HepG2 (cell line): ENCODE measurements at regions not wholly inside any gene's neighbourhood (a gene's known extent, or its start where the extent isn't known, plus 50 kb on each side); places are given as distances from the start of the nearest gene placed in this dataset.

Experiments
- ATAC-seq: fragments of 200-7000 bp; cut with Tn5 transposase; 3 replicates; pipeline ENCODE4 v1.9.1; 2020; ENCODE audit warnings: mild to moderate bottlenecking, moderate library complexity
- BruUV-seq: library from RNA; stranded (reverse); fragments of 400-500 nt; replicated peaks from 2 replicates; lab custom pipeline; 2021; lab: Mats Ljungman, UMichigan
- CTCF ChIA-PET: fragments of 300-600 bp; formaldehyde crosslinking; extraction: SDS; loops from one replicate; lab custom pipeline; 2021; ENCODE audit warnings: low total read pairs, inconsistent platforms, low intra/inter-chr PET ratio; lab: Yijun Ruan, JAX
- POLR2A ChIA-PET: fragments of 350-600 bp; sonication (Branson Sonifier 250); formaldehyde crosslinking; loops from one replicate; lab custom pipeline; 2020; ENCODE audit warnings: antibody characterized with exemption, inconsistent platforms; lab: Yijun Ruan, JAX
- DNase-seq: peaks from one replicate; pipeline ENCODE4 v3.0.0-alpha.2; 2015; ENCODE audit warnings: low spot score
- FAIRE-seq: peaks from 3 replicates; lab custom pipeline; 2011; peaks lifted over from hg19 to GRCh38; lab: Jason Lieb, UNC
- H2AFZ ChIP-seq: one replicate; pipeline ENCODE4 v1.6.1; 2011; ENCODE audit warnings: low read length, inconsistent platforms
- H3K27ac ChIP-seq: fragments of 300-600 bp; 3 replicates; pipeline ENCODE4 v1.8.0; 2011; ENCODE audit warnings: mixed run types, mild to moderate bottlenecking, mixed read lengths, low read length, inconsistent platforms; ENCODE audit not compliant: insufficient read depth; ENCODE audit errors: extremely low read length
- H3K27me3 ChIP-seq, 2 experiments: fragments of 200-600 bp in 1 of 2; 2 replicates in 1 of 2; 3 replicates in 1 of 2; pipeline versions ENCODE4 v1.6.0 to v1.8.0; 2011; ENCODE audit warnings: low read length in 2 of 2, mild to moderate bottlenecking in 2 of 2, moderate library complexity in 2 of 2, inconsistent platforms in 1 of 2; ENCODE audit not compliant: insufficient read depth in 2 of 2, control insufficient read depth in 1 of 2
- H3K36me3 ChIP-seq, 2 experiments: fragments of 200-600 bp in 1 of 2; replicated peaks in 1 of 2; 2 replicates in 1 of 2; 3 replicates in 1 of 2; pipeline versions ENCODE4 v1.5.1 to v1.8.0; 2011; ENCODE audit warnings: low read length in 2 of 2, inconsistent platforms in 1 of 2; ENCODE audit not compliant: insufficient read depth in 2 of 2, control insufficient read depth in 1 of 2
- H3K4me1 ChIP-seq: 2 replicates; pipeline ENCODE4 v1.5.1; 2012; ENCODE audit warnings: low read length, inconsistent platforms; ENCODE audit not compliant: insufficient read depth
- H3K4me2 ChIP-seq: 2 replicates; pipeline ENCODE4 v1.6.0; 2011; ENCODE audit warnings: low read depth, low read length, inconsistent platforms
- H3K4me3 ChIP-seq, 3 experiments: fragments of 200-600 bp in 1 of 3; sonication (generic), shearing (Covaris generic) in 1 of 3; replicated peaks in 1 of 3; 2 replicates each; pipeline ENCODE4 v1.5.1; 2011 to 2016; ENCODE audit warnings: low read length in 3 of 3, inconsistent platforms in 2 of 3, low read depth in 2 of 3, mild to moderate bottlenecking in 2 of 3, control low read depth in 1 of 3, mixed read lengths in 1 of 3; ENCODE audit not compliant: insufficient read depth in 1 of 3
- H3K79me2 ChIP-seq: one replicate; pipeline ENCODE4 v1.6.1; 2011; ENCODE audit warnings: low read length, inconsistent platforms; ENCODE audit not compliant: insufficient read depth
- H3K9ac ChIP-seq: 2 replicates; pipeline ENCODE4 v1.6.0; 2011; ENCODE audit warnings: mild to moderate bottlenecking, low read depth, low read length, inconsistent platforms; ENCODE audit not compliant: insufficient read depth
- H3K9me3 ChIP-seq: 2 replicates; pipeline ENCODE4 v1.5.1; 2012; ENCODE audit warnings: mild to moderate bottlenecking, low read length
- H4K20me1 ChIP-seq: 2 replicates; pipeline ENCODE4 v1.6.0; 2011; ENCODE audit warnings: inconsistent platforms, mild to moderate bottlenecking, low read length, moderate library complexity; ENCODE audit not compliant: insufficient read depth
- FOXA3 ChIP-seq: IDR thresholded peaks from 2 replicates; pipeline ENCODE4 v1.6.1; 2016; ENCODE audit warnings: missing genetic modification reagents, missing compliant biosample characterization
- KLF11 ChIP-seq: IDR thresholded peaks from 2 replicates; pipeline ENCODE4 v1.6.1; 2016; ENCODE audit warnings: missing compliant biosample characterization
- NRL ChIP-seq: sonication (generic); formaldehyde crosslinking; IDR thresholded peaks from 2 replicates; pipeline ENCODE4 v1.5.0; 2020; ENCODE audit warnings: missing genetic modification reagents, mild to moderate bottlenecking, moderate library complexity, borderline replicate concordance
- SRSF4 ChIP-seq: fragments of 200-400 bp; formaldehyde crosslinking; IDR thresholded peaks from one replicate; pipeline ENCODE4 v1.6.1; 2018; ENCODE audit warnings: mild to moderate bottlenecking, low read depth, low read length, moderate library complexity; ENCODE audit not compliant: poor library complexity, severe bottlenecking
- ZNF17 ChIP-seq: sonication (generic); formaldehyde crosslinking; IDR thresholded peaks from 2 replicates; pipeline ENCODE4 v1.5.0; 2020; ENCODE audit warnings: mild to moderate bottlenecking, missing genetic modification reagents
- ZNF24 ChIP-seq: fragments of 450-650 bp; IDR thresholded peaks from 2 replicates; pipeline ENCODE4 v1.6.1; 2017; ENCODE audit warnings: antibody characterized with exemption, mild to moderate bottlenecking
- ZNF547 ChIP-seq: sonication (generic); formaldehyde crosslinking; IDR thresholded peaks from 2 replicates; pipeline ENCODE4 v1.5.1; 2020; ENCODE audit warnings: mild to moderate bottlenecking, missing genetic modification reagents
- WGBS: methylation state at CpG from one replicate; pipeline ENCODE4 v1.1.6; 2017; ENCODE audit warnings: low lambda C conversion rate; 5-methylcytosine and 5-hydroxymethylcytosine counted together
- in situ Hi-C: cut with HindIII; loops from 2 replicates; pipeline ENCODE4 v1.10.0; 2017; ENCODE audit warnings: low pct_unique_long_range_greater_than_20kb; ENCODE audit not compliant: extremely low pct_ligation_motif_present
- intact Hi-C: fragments of 100-400 bp; cut with micrococcal nuclease; formaldehyde crosslinking; loops from one replicate; pipeline ENCODE4 v1.10.0; 2022; ENCODE audit not compliant: unreplicated experiment
- TF ChIP-seq, protein P1 (sequence below): sonication (generic); formaldehyde crosslinking; IDR thresholded peaks from 2 replicates; pipeline ENCODE4 v1.5.1; 2020; ENCODE audit warnings: mild to moderate bottlenecking, missing genetic modification reagents, borderline replicate concordance
- TF ChIP-seq, protein P2 (sequence below): sonication (generic); formaldehyde crosslinking; IDR thresholded peaks from 2 replicates; pipeline ENCODE4 v1.4.0; 2020; ENCODE audit warnings: missing genetic modification reagents
- TF ChIP-seq, protein P3 (sequence below), 2 experiments: sonication (generic) in 1 of 2; formaldehyde crosslinking in 1 of 2; IDR thresholded peaks; 2 replicates each; pipeline versions ENCODE4 v1.4.0 to v1.6.1; 2018 to 2020; ENCODE audit warnings: missing genetic modification reagents in 2 of 2, borderline replicate concordance in 1 of 2, low read depth in 1 of 2, mild to moderate bottlenecking in 1 of 2, missing biosample characterization in 1 of 2
- TF ChIP-seq, protein P4 (sequence below), 2 experiments: IDR thresholded peaks; 2 replicates each; pipeline ENCODE4 v1.6.1; 2011 to 2012; ENCODE audit warnings: low read length in 2 of 2, borderline replicate concordance in 1 of 2, low read depth in 1 of 2, mild to moderate bottlenecking in 1 of 2, moderate library complexity in 1 of 2

DNA sequence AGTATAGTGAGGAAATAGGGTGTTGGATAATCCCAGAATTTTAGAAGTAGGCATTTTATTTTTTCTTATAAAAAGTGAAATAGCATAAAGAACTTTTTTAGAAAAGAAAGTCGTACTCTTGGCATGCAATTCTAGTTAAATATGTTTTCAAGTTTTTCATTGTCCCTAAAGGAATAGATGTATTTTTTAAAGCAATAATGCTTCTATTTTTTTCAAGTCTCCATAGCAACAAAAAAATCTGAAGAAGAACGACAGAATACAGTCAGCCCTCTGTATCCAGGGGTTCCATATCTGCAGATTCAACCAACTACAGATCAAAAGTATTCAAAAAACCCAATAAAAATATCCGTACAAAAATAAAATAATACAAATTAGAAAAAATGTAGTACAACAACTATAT is 538.2 kb downstream of the GLUD2 start:
- Histone ChIP-seq H3K4me1 (no peaks in the 10 kb centered on the region), H4K20me1 (no peaks in the 10 kb centered on the region), H3K79me2 (no peaks in the 10 kb centered on the region), H2AFZ (no peak overlapping the region), H3K4me2 (no peak overlapping the region), H3K4me3 (no peak overlapping the region), H3K36me3 (no peaks in the 10 kb centered on the region), H3K9ac (no peak overlapping the region), H3K9me3 (no peaks in the 10 kb centered on the region), H3K27me3 (no peaks in the 10 kb centered on the region), H3K27ac (no peak overlapping the region)
- 0% methylated on average over 3 of the region's 3 CpGs for WGBS
- in situ Hi-C loops = loop anchor here (25.0 kb wide), 1 partner anchor 273 kb away; no protein-coding TSS in a partner anchor
- no peak for ATAC-seq
- no TSS peak for BruUV-seq
- intact Hi-C loops = no loop called here
- FAIRE-seq = no peak
- no peak for DNase-seq
- ChIA-PET CTCF (no interaction called here), POLR2A (no interaction called here)
- TF ChIP-seq, protein P1, sequence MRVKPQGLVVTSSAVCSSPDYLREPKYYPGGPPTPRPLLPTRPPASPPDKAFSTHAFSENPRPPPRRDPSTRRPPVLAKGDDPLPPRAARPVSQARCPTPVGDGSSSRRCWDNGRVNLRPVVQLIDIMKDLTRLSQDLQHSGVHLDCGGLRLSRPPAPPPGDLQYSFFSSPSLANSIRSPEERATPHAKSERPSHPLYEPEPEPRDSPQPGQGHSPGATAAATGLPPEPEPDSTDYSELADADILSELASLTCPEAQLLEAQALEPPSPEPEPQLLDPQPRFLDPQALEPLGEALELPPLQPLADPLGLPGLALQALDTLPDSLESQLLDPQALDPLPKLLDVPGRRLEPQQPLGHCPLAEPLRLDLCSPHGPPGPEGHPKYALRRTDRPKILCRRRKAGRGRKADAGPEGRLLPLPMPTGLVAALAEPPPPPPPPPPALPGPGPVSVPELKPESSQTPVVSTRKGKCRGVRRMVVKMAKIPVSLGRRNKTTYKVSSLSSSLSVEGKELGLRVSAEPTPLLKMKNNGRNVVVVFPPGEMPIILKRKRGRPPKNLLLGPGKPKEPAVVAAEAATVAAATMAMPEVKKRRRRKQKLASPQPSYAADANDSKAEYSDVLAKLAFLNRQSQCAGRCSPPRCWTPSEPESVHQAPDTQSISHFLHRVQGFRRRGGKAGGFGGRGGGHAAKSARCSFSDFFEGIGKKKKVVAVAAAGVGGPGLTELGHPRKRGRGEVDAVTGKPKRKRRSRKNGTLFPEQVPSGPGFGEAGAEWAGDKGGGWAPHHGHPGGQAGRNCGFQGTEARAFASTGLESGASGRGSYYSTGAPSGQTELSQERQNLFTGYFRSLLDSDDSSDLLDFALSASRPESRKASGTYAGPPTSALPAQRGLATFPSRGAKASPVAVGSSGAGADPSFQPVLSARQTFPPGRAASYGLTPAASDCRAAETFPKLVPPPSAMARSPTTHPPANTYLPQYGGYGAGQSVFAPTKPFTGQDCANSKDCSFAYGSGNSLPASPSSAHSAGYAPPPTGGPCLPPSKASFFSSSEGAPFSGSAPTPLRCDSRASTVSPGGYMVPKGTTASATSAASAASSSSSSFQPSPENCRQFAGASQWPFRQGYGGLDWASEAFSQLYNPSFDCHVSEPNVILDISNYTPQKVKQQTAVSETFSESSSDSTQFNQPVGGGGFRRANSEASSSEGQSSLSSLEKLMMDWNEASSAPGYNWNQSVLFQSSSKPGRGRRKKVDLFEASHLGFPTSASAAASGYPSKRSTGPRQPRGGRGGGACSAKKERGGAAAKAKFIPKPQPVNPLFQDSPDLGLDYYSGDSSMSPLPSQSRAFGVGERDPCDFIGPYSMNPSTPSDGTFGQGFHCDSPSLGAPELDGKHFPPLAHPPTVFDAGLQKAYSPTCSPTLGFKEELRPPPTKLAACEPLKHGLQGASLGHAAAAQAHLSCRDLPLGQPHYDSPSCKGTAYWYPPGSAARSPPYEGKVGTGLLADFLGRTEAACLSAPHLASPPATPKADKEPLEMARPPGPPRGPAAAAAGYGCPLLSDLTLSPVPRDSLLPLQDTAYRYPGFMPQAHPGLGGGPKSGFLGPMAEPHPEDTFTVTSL (CRISPR knock-in tag) = no peak
- TF ChIP-seq, protein P2, sequence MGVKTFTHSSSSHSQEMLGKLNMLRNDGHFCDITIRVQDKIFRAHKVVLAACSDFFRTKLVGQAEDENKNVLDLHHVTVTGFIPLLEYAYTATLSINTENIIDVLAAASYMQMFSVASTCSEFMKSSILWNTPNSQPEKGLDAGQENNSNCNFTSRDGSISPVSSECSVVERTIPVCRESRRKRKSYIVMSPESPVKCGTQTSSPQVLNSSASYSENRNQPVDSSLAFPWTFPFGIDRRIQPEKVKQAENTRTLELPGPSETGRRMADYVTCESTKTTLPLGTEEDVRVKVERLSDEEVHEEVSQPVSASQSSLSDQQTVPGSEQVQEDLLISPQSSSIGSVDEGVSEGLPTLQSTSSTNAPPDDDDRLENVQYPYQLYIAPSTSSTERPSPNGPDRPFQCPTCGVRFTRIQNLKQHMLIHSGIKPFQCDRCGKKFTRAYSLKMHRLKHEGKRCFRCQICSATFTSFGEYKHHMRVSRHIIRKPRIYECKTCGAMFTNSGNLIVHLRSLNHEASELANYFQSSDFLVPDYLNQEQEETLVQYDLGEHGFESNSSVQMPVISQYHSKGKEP (CRISPR knock-in tag) = no peak
- TF ChIP-seq ZNF17 (CRISPR knock-in tag) (no peak), SRSF4 (no peak), NRL (CRISPR knock-in tag) (no peak), ZNF24 (no peak), FOXA3 (no peak), ZNF547 (CRISPR knock-in tag) (no peak), KLF11 (CRISPR knock-in tag) (no peak)
- TF ChIP-seq, protein P3, sequence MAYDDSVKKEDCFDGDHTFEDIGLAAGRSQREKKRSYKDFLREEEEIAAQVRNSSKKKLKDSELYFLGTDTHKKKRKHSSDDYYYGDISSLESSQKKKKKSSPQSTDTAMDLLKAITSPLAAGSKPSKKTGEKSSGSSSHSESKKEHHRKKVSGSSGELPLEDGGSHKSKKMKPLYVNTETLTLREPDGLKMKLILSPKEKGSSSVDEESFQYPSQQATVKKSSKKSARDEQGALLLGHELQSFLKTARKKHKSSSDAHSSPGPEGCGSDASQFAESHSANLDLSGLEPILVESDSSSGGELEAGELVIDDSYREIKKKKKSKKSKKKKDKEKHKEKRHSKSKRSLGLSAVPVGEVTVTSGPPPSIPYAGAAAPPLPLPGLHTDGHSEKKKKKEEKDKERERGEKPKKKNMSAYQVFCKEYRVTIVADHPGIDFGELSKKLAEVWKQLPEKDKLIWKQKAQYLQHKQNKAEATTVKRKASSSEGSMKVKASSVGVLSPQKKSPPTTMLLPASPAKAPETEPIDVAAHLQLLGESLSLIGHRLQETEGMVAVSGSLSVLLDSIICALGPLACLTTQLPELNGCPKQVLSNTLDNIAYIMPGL (CRISPR knock-in tag; IDR thresholded peaks at IDR 0.05; ENCODE audit: borderline replicate concordance in 1 of 2, low read depth in 1 of 2) = no peak
- TF ChIP-seq, protein P4, sequence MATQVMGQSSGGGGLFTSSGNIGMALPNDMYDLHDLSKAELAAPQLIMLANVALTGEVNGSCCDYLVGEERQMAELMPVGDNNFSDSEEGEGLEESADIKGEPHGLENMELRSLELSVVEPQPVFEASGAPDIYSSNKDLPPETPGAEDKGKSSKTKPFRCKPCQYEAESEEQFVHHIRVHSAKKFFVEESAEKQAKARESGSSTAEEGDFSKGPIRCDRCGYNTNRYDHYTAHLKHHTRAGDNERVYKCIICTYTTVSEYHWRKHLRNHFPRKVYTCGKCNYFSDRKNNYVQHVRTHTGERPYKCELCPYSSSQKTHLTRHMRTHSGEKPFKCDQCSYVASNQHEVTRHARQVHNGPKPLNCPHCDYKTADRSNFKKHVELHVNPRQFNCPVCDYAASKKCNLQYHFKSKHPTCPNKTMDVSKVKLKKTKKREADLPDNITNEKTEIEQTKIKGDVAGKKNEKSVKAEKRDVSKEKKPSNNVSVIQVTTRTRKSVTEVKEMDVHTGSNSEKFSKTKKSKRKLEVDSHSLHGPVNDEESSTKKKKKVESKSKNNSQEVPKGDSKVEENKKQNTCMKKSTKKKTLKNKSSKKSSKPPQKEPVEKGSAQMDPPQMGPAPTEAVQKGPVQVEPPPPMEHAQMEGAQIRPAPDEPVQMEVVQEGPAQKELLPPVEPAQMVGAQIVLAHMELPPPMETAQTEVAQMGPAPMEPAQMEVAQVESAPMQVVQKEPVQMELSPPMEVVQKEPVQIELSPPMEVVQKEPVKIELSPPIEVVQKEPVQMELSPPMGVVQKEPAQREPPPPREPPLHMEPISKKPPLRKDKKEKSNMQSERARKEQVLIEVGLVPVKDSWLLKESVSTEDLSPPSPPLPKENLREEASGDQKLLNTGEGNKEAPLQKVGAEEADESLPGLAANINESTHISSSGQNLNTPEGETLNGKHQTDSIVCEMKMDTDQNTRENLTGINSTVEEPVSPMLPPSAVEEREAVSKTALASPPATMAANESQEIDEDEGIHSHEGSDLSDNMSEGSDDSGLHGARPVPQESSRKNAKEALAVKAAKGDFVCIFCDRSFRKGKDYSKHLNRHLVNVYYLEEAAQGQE (IDR thresholded peaks at IDR 0.05; ENCODE audit: borderline replicate concordance in 1 of 2, low read depth in 1 of 2, low read length in 2 of 2) = no peak
